Fibroblast of pulmonary artery (primary cell): ENCODE measurements at regions not wholly inside any gene's neighbourhood (a gene's known extent, or its start where the extent isn't known, plus 50 kb on each side); places are given as distances from the start of the nearest gene placed in this dataset.

Experiments
- DNase-seq: peaks from one replicate; pipeline ENCODE4 v3.0.0-alpha.2; 2010; ENCODE audit warnings: low read depth
- H3K4me3 ChIP-seq: replicated peaks from 2 replicates; pipeline ENCODE4 v1.5.1; 2011; ENCODE audit warnings: low read depth, mild to moderate bottlenecking, control low read depth, low read length, moderate library complexity
- TF ChIP-seq, protein P1 (sequence below): IDR thresholded peaks from 2 replicates; pipeline ENCODE4 v1.5.1; 2011; ENCODE audit warnings: mild to moderate bottlenecking, control low read depth, low read length, inconsistent platforms; ENCODE audit errors: missing control alignments

- TF ChIP-seq, protein P1, sequence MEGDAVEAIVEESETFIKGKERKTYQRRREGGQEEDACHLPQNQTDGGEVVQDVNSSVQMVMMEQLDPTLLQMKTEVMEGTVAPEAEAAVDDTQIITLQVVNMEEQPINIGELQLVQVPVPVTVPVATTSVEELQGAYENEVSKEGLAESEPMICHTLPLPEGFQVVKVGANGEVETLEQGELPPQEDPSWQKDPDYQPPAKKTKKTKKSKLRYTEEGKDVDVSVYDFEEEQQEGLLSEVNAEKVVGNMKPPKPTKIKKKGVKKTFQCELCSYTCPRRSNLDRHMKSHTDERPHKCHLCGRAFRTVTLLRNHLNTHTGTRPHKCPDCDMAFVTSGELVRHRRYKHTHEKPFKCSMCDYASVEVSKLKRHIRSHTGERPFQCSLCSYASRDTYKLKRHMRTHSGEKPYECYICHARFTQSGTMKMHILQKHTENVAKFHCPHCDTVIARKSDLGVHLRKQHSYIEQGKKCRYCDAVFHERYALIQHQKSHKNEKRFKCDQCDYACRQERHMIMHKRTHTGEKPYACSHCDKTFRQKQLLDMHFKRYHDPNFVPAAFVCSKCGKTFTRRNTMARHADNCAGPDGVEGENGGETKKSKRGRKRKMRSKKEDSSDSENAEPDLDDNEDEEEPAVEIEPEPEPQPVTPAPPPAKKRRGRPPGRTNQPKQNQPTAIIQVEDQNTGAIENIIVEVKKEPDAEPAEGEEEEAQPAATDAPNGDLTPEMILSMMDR, result no peak
- no peak for DNase-seq
- H3K4me3 ChIP-seq, result no peak overlapping the region
These were observed 473.1 kb downstream of the KIF20B start for GRCh38 chr10:90174531-90174930.

DNA sequence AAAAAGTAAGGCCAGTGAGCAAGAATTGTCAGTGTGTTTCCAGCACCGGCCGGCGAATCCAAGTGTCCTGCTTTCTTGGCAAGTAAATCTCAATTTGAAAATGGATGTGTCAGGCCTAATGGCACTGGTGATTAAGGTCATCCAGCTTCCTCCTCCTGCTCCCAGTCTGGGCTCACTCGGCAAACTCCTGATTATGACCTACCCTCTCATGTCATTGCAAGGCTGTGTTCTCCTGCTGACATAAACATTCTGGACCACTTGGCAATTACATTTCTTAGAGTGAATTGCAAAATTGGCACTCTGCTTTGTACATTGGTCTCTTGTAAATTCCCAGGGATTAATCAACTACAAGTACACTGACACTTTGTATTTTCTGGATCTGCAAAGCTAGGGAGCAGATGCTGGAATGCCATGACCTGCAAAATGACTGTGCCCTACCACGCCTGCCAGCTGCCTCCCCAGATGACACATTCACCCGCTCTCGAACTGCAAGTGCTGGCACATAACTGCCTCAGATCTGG lies 473.8 kb downstream of the KIF20B start:
- TF ChIP-seq, protein P1, result no peak
- no peak for DNase-seq
- no peak overlapping the region for H3K4me3 ChIP-seq

GRCh38 chr10:90179696-90180407 lies 478.5 kb downstream of the KIF20B start:
- peak; percentile 97 for DNase-seq
- H3K4me3 ChIP-seq, result no peak overlapping the region
- TF ChIP-seq, protein P1, result no peak

DNA sequence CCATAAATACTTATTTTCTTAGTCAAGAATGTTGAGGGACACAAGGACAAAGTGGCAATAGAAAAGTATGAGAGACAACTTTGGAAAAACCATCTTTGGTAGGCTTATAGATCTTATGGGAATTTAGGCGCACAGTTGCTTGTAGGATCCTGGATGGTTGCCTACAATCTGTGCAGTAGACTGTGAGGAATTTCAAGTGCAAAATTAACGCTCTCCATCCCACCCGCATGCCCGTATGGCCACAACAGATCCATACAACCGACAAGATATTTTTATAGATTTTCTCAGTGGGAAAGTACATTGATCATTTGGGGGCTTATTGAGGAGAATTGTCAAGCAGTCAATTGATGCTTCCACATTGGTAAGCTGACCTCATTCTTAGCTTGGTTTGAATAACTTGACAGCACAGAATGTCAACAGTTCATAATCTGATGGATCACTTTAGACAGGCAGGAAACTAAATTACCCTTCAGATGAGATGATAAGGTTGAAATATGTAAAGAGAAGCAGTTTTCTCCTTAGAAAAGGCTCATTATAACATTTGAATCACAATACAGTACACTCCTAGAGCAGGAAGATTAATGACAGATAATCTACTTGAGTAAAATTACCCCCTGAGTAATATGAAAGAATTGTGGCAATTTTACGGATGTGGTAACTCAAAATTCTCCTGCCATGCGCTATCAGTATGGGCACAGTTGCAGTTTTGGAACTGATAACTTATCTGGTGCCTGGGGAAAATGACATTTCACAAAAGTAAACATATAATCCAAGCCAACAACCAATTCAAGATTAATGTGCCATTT lies 479.7 kb downstream of the KIF20B start:
- peak; percentile 26 for DNase-seq
- TF ChIP-seq, protein P1, result no peak
- no peak overlapping the region for H3K4me3 ChIP-seq

GRCh38 chr10:90192825-90193224 lies 491.4 kb downstream of the KIF20B start:
- no peak overlapping the region for H3K4me3 ChIP-seq
- no peak for DNase-seq
- TF ChIP-seq, protein P1, result no peak

DNA sequence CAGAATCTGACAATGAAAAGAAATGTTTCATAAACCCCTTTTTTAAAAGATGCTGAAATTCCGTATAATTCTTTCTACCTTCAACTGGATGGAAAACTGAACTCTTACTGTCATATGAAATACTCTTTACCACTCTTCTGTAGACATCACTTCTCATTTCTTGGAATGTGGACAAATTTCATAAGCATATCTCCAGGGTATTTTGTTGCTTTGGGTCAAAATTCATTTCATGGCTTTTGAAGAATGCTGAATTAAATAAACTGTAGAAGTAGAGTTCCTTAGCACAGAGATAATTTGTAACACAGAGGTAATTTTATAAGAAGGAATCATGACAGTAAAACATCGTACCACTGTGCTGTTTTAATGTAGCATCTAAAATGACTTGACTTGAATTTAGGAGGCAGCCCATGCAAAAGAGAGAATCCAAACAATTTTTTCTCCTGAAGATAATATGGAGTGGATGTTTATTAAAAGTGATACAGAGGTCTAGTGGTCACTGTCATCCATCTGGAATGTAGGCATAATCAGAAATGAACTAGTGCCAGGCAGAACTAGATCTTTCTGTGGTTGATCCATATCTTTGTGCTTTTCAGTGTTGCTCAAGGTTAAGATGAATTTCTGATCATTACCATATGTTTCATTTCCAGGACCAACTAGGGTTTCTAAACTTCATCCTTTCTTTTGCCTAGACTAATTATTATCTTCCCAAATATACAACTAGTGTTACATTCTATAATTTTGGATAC lies 492.0 kb downstream of the KIF20B start:
- TF ChIP-seq, protein P1, result no peak
- DNase-seq, result peak; percentile 58
- no peak overlapping the region for H3K4me3 ChIP-seq
